SHP77 treated with DMSO at 0.1 percent for 48 hours (cell line): ENCODE measurements at regions not wholly inside any gene's neighbourhood (a gene's known extent, or its start where the extent isn't known, plus 50 kb on each side); places are given as distances from the start of the nearest gene placed in this dataset.

Source experiments
- DNase-seq: peaks from one replicate; lab custom pipeline; 2025; lab: John Stamatoyannopoulos, UW

- no peak for DNase-seq
These were observed 58.6 kb upstream of the NTPCR start for GRCh38 chr1:232891656-232892317.

- DNase-seq: no peak
These were observed 56.7 kb upstream of the NTPCR start for GRCh38 chr1:232893481-232894313.

GRCh38 chr1:232894436-232894835, 56.0 kb upstream of the NTPCR start:
- no peak for DNase-seq

- no peak for DNase-seq
These were observed 52.4 kb upstream of the NTPCR start for GRCh38 chr1:232897949-232898465.

GRCh38 chr1:232899268-232899667, 51.1 kb upstream of the NTPCR start:
- no peak for DNase-seq

- no peak for DNase-seq
These were observed 50.6 kb upstream of the NTPCR start for GRCh38 chr1:232899839-232900238.
